ENCODE measurements at regions not wholly inside any gene's neighbourhood (a gene's known extent, or its start where the extent isn't known, plus 50 kb on each side); places are given as distances from the start of the nearest gene placed in this dataset.

- Histone ChIP-seq H3K27ac (ENCODE audit: low read depth, low read length) (no peak overlapping the region), H3K27me3 (ENCODE audit: control insufficient read depth, insufficient read depth, low read length) (no peaks in the 10 kb centered on the region), H3K4me1 (ENCODE audit: control insufficient read depth, insufficient read depth, low read length) (peaks cover 13% of the 10 kb centered on the region; the same call in 1 of the 2 replicates), H3K4me3 (ENCODE audit: low read depth, low read length) (no peak overlapping the region), H3K9me3 (ENCODE audit: control insufficient read depth, insufficient read depth, low read length) (no peaks in the 10 kb centered on the region), H3K36me3 (ENCODE audit: control insufficient read depth, insufficient read depth, low read length) (no peaks in the 10 kb centered on the region), H3K9ac (ENCODE audit: low read depth, low read length) (no peak overlapping the region)
Measured at GRCh38 chr6:119614138-119614537, 264.6 kb upstream of the MAN1A1 start.

- Histone ChIP-seq H3K27ac (ENCODE audit: low read depth, low read length) (no peak overlapping the region), H3K9me3 (ENCODE audit: control insufficient read depth, insufficient read depth, low read length) (no peaks in the 10 kb centered on the region), H3K36me3 (ENCODE audit: control insufficient read depth, insufficient read depth, low read length) (no peaks in the 10 kb centered on the region), H3K4me3 (ENCODE audit: low read depth, low read length) (no peak overlapping the region), H3K27me3 (ENCODE audit: control insufficient read depth, insufficient read depth, low read length) (no peaks in the 10 kb centered on the region), H3K9ac (ENCODE audit: low read depth, low read length) (no peak overlapping the region), H3K4me1 (ENCODE audit: control insufficient read depth, insufficient read depth, low read length) (peaks cover 18% of the 10 kb centered on the region; the same call in 1 of the 2 replicates)
Measured at GRCh38 chr6:119612911-119613381, 263.4 kb upstream of the MAN1A1 start.

- no peak overlapping the region for H3K4me3 ChIP-seq (ENCODE audit: low read depth, low read length)
- H3K9ac ChIP-seq (ENCODE audit: low read depth, low read length): no peak overlapping the region
- no peaks in the 10 kb centered on the region for H3K27me3 ChIP-seq (ENCODE audit: control insufficient read depth, insufficient read depth, low read length)
- H3K27ac ChIP-seq (ENCODE audit: low read depth, low read length): no peak overlapping the region
- H3K36me3 ChIP-seq (ENCODE audit: control insufficient read depth, insufficient read depth, low read length): no peaks in the 10 kb centered on the region
- no peaks in the 10 kb centered on the region for H3K9me3 ChIP-seq (ENCODE audit: control insufficient read depth, insufficient read depth, low read length)
- H3K4me1 ChIP-seq (ENCODE audit: control insufficient read depth, insufficient read depth, low read length): peaks cover 18% of the 10 kb centered on the region; the same call in 1 of the 2 replicates
Measured at GRCh38 chr6:119612176-119612891, 262.8 kb upstream of the MAN1A1 start.

- no peak overlapping the region for H3K27ac ChIP-seq (ENCODE audit: low read depth, low read length)
- H3K4me1 ChIP-seq (ENCODE audit: control insufficient read depth, insufficient read depth, low read length): peaks cover 18% of the 10 kb centered on the region; the same call in 1 of the 2 replicates
- no peak overlapping the region for H3K9ac ChIP-seq (ENCODE audit: low read depth, low read length)
- no peaks in the 10 kb centered on the region for H3K27me3 ChIP-seq (ENCODE audit: control insufficient read depth, insufficient read depth, low read length)
- no peaks in the 10 kb centered on the region for H3K9me3 ChIP-seq (ENCODE audit: control insufficient read depth, insufficient read depth, low read length)
- no peak overlapping the region for H3K4me3 ChIP-seq (ENCODE audit: low read depth, low read length)
- H3K36me3 ChIP-seq (ENCODE audit: control insufficient read depth, insufficient read depth, low read length): no peaks in the 10 kb centered on the region
Measured at GRCh38 chr6:119610754-119611153, 261.2 kb upstream of the MAN1A1 start.

GRCh38 chr6:119610265-119610664, 260.7 kb upstream of the MAN1A1 start:
- H3K27ac ChIP-seq (ENCODE audit: low read depth, low read length): no peak overlapping the region
- peaks cover 18% of the 10 kb centered on the region; the same call in 1 of the 2 replicates for H3K4me1 ChIP-seq (ENCODE audit: control insufficient read depth, insufficient read depth, low read length)
- no peak overlapping the region for H3K4me3 ChIP-seq (ENCODE audit: low read depth, low read length)
- H3K9ac ChIP-seq (ENCODE audit: low read depth, low read length): no peak overlapping the region
- no peaks in the 10 kb centered on the region for H3K36me3 ChIP-seq (ENCODE audit: control insufficient read depth, insufficient read depth, low read length)
- H3K9me3 ChIP-seq (ENCODE audit: control insufficient read depth, insufficient read depth, low read length): no peaks in the 10 kb centered on the region
- H3K27me3 ChIP-seq (ENCODE audit: control insufficient read depth, insufficient read depth, low read length): no peaks in the 10 kb centered on the region

GRCh38 chr6:119609865-119610264, 260.3 kb upstream of the MAN1A1 start:
- no peaks in the 10 kb centered on the region for H3K36me3 ChIP-seq (ENCODE audit: control insufficient read depth, insufficient read depth, low read length)
- H3K27ac ChIP-seq (ENCODE audit: low read depth, low read length): no peak overlapping the region
- no peak overlapping the region for H3K9ac ChIP-seq (ENCODE audit: low read depth, low read length)
- H3K27me3 ChIP-seq (ENCODE audit: control insufficient read depth, insufficient read depth, low read length): no peaks in the 10 kb centered on the region
- no peaks in the 10 kb centered on the region for H3K9me3 ChIP-seq (ENCODE audit: control insufficient read depth, insufficient read depth, low read length)
- H3K4me3 ChIP-seq (ENCODE audit: low read depth, low read length): no peak overlapping the region
- peaks cover 18% of the 10 kb centered on the region; the same call in 1 of the 2 replicates for H3K4me1 ChIP-seq (ENCODE audit: control insufficient read depth, insufficient read depth, low read length)

GRCh38 chr6:119608994-119609393, 259.4 kb upstream of the MAN1A1 start:
- Histone ChIP-seq H3K27me3 (ENCODE audit: control insufficient read depth, insufficient read depth, low read length) (no peaks in the 10 kb centered on the region), H3K9ac (ENCODE audit: low read depth, low read length) (no peak overlapping the region), H3K4me1 (ENCODE audit: control insufficient read depth, insufficient read depth, low read length) (peaks cover 11% of the 10 kb centered on the region; the same call in 1 of the 2 replicates), H3K36me3 (ENCODE audit: control insufficient read depth, insufficient read depth, low read length) (no peaks in the 10 kb centered on the region), H3K4me3 (ENCODE audit: low read depth, low read length) (no peak overlapping the region), H3K27ac (ENCODE audit: low read depth, low read length) (no peak overlapping the region), H3K9me3 (ENCODE audit: control insufficient read depth, insufficient read depth, low read length) (no peaks in the 10 kb centered on the region)

GRCh38 chr6:119604124-119604523, 254.6 kb upstream of the MAN1A1 start:
- no peaks in the 10 kb centered on the region for H3K9me3 ChIP-seq (ENCODE audit: control insufficient read depth, insufficient read depth, low read length)
- no peaks in the 10 kb centered on the region for H3K36me3 ChIP-seq (ENCODE audit: control insufficient read depth, insufficient read depth, low read length)
- H3K9ac ChIP-seq (ENCODE audit: low read depth, low read length): no peak overlapping the region
- no peaks in the 10 kb centered on the region for H3K27me3 ChIP-seq (ENCODE audit: control insufficient read depth, insufficient read depth, low read length)
- H3K4me1 ChIP-seq (ENCODE audit: control insufficient read depth, insufficient read depth, low read length): peaks cover 5% of the 10 kb centered on the region; the same call in 1 of the 2 replicates
- H3K27ac ChIP-seq (ENCODE audit: low read depth, low read length): no peak overlapping the region
- H3K4me3 ChIP-seq (ENCODE audit: low read depth, low read length): no peak overlapping the region

- H3K4me1 ChIP-seq (ENCODE audit: control insufficient read depth, insufficient read depth, low read length): no peaks in the 10 kb centered on the region
- no peak overlapping the region for H3K9ac ChIP-seq (ENCODE audit: low read depth, low read length)
- H3K27me3 ChIP-seq (ENCODE audit: control insufficient read depth, insufficient read depth, low read length): no peaks in the 10 kb centered on the region
- no peak overlapping the region for H3K4me3 ChIP-seq (ENCODE audit: low read depth, low read length)
- no peaks in the 10 kb centered on the region for H3K36me3 ChIP-seq (ENCODE audit: control insufficient read depth, insufficient read depth, low read length)
- no peak overlapping the region for H3K27ac ChIP-seq (ENCODE audit: low read depth, low read length)
- no peaks in the 10 kb centered on the region for H3K9me3 ChIP-seq (ENCODE audit: control insufficient read depth, insufficient read depth, low read length)
Measured at GRCh38 chr6:119603501-119603900, 253.9 kb upstream of the MAN1A1 start.

- H3K4me1 ChIP-seq (ENCODE audit: control insufficient read depth, insufficient read depth, low read length): no peaks in the 10 kb centered on the region
- no peaks in the 10 kb centered on the region for H3K27me3 ChIP-seq (ENCODE audit: control insufficient read depth, insufficient read depth, low read length)
- H3K9me3 ChIP-seq (ENCODE audit: control insufficient read depth, insufficient read depth, low read length): no peaks in the 10 kb centered on the region
- H3K9ac ChIP-seq (ENCODE audit: low read depth, low read length): no peak overlapping the region
- no peak overlapping the region for H3K4me3 ChIP-seq (ENCODE audit: low read depth, low read length)
- no peak overlapping the region for H3K27ac ChIP-seq (ENCODE audit: low read depth, low read length)
- H3K36me3 ChIP-seq (ENCODE audit: control insufficient read depth, insufficient read depth, low read length): no peaks in the 10 kb centered on the region
Measured at GRCh38 chr6:119602215-119603178, 252.9 kb upstream of the MAN1A1 start.

GRCh38 chr6:119598883-119599282, 249.3 kb upstream of the MAN1A1 start:
- Histone ChIP-seq H3K27me3 (ENCODE audit: control insufficient read depth, insufficient read depth, low read length) (no peaks in the 10 kb centered on the region), H3K4me3 (ENCODE audit: low read depth, low read length) (no peak overlapping the region), H3K9me3 (ENCODE audit: control insufficient read depth, insufficient read depth, low read length) (no peaks in the 10 kb centered on the region), H3K9ac (ENCODE audit: low read depth, low read length) (no peak overlapping the region), H3K4me1 (ENCODE audit: control insufficient read depth, insufficient read depth, low read length) (no peaks in the 10 kb centered on the region), H3K36me3 (ENCODE audit: control insufficient read depth, insufficient read depth, low read length) (no peaks in the 10 kb centered on the region), H3K27ac (ENCODE audit: low read depth, low read length) (no peak overlapping the region)

All from HUES48 (cell line).